Stimulated activated memory B cell treated with anti-CD40 and anti-IgM and Interleukin-4, amounts not matched to agents 10 μg/mL and 1 μg/mL and 100 μg/mL, for 72 hours (primary cell): ENCODE measurements at regions not wholly inside any gene's neighbourhood (a gene's known extent, or its start where the extent isn't known, plus 50 kb on each side); places are given as distances from the start of the nearest gene placed in this dataset.
"Not testable (repeated sequence)": the region's sequence is repeated elsewhere in the genome, so short reads cannot be mapped to it uniquely, and the experiment has no call there.

Experiments used
- ATAC-seq: fragments of 150-1000 bp; cut with Tn5 transposase; 2 replicates; pipeline ENCODE4 v1.10.0; 2021
- H3K27ac Mint-ChIP-seq: one replicate; pipeline ENCODE4 v1.8.0; 2022; ENCODE audit warnings: mild to moderate bottlenecking, mixed read lengths
- H3K27me3 Mint-ChIP-seq: one replicate; pipeline ENCODE4 v1.8.0; 2022; ENCODE audit warnings: mixed read lengths
- H3K36me3 Mint-ChIP-seq: one replicate; pipeline ENCODE4 v1.8.0; 2022; ENCODE audit warnings: mixed read lengths
- H3K4me1 Mint-ChIP-seq: one replicate; pipeline ENCODE4 v1.8.0; 2022; ENCODE audit warnings: mixed read lengths
- H3K4me3 Mint-ChIP-seq: one replicate; pipeline ENCODE4 v1.8.0; 2022; ENCODE audit warnings: mild to moderate bottlenecking, moderate library complexity, mixed read lengths
- H3K9me3 Mint-ChIP-seq: one replicate; pipeline ENCODE4 v1.8.0; 2022; ENCODE audit warnings: mixed read lengths

GRCh38 chr3:194054016-194054415, 81.9 kb upstream of the HES1 start:
- H3K9me3 Mint-ChIP-seq = peaks cover 8% of the 10 kb centered on the region
- peaks cover 33% of the 10 kb centered on the region for H3K4me1 Mint-ChIP-seq
- peaks cover 6% of the 10 kb centered on the region for H3K36me3 Mint-ChIP-seq
- no peak for ATAC-seq
- H3K27me3 Mint-ChIP-seq = no peaks in the 10 kb centered on the region
- no peak overlapping the region for H3K4me3 Mint-ChIP-seq
- no peak overlapping the region for H3K27ac Mint-ChIP-seq

- Mint-ChIP-seq H3K4me3 (no peak overlapping the region), H3K27ac (no peak overlapping the region), H3K4me1 (peaks cover 33% of the 10 kb centered on the region), H3K9me3 (peaks cover 8% of the 10 kb centered on the region), H3K36me3 (peaks cover 6% of the 10 kb centered on the region), H3K27me3 (no peaks in the 10 kb centered on the region)
- ATAC-seq = no peak
Measured at GRCh38 chr3:194054540-194054939, 81.4 kb upstream of the HES1 start.

GRCh38 chr3:194054961-194055360, 81.0 kb upstream of the HES1 start:
- peaks cover 33% of the 10 kb centered on the region for H3K4me1 Mint-ChIP-seq
- H3K4me3 Mint-ChIP-seq = no peak overlapping the region
- peaks cover 6% of the 10 kb centered on the region for H3K36me3 Mint-ChIP-seq
- H3K9me3 Mint-ChIP-seq = peaks cover 8% of the 10 kb centered on the region
- no peak for ATAC-seq
- no peak overlapping the region for H3K27ac Mint-ChIP-seq
- H3K27me3 Mint-ChIP-seq = no peaks in the 10 kb centered on the region

- H3K36me3 Mint-ChIP-seq, H3K27me3 Mint-ChIP-seq, H3K27ac Mint-ChIP-seq, H3K4me3 Mint-ChIP-seq, H3K9me3 Mint-ChIP-seq, ATAC-seq: not testable (repeated sequence)
- H3K4me1 Mint-ChIP-seq = peaks cover 33% of the 10 kb centered on the region
Measured at GRCh38 chr3:194056323-194056722, 79.6 kb upstream of the HES1 start.

GRCh38 chr3:194056731-194057415, 79.1 kb upstream of the HES1 start:
- no peaks in the 10 kb centered on the region for H3K27me3 Mint-ChIP-seq
- peak overlapping the region; percentile 14 for H3K4me3 Mint-ChIP-seq
- peaks cover 30% of the 10 kb centered on the region for H3K4me1 Mint-ChIP-seq
- peaks cover 3% of the 10 kb centered on the region for H3K36me3 Mint-ChIP-seq
- peaks cover 2% of the 10 kb centered on the region for H3K9me3 Mint-ChIP-seq
- peak overlapping the region; percentile 71 for H3K27ac Mint-ChIP-seq
- ATAC-seq = no peak

GRCh38 chr3:194057570-194058188, 78.3 kb upstream of the HES1 start:
- Mint-ChIP-seq H3K27me3 (no peaks in the 10 kb centered on the region), H3K4me3 (peak overlapping the region; percentile 76), H3K9me3 (no peaks in the 10 kb centered on the region), H3K4me1 (peaks cover 25% of the 10 kb centered on the region), H3K27ac (peak overlapping the region; percentile 71), H3K36me3 (no peaks in the 10 kb centered on the region)
- ATAC-seq = no peak

GRCh38 chr3:194058189-194058571, 77.8 kb upstream of the HES1 start:
- Mint-ChIP-seq H3K36me3 (no peaks in the 10 kb centered on the region), H3K4me3 (peak overlapping the region; percentile 76), H3K4me1 (peaks cover 25% of the 10 kb centered on the region), H3K9me3 (no peaks in the 10 kb centered on the region), H3K27me3 (no peaks in the 10 kb centered on the region), H3K27ac (peak overlapping the region; percentile 71)
- peak; percentile 81 for ATAC-seq

- Mint-ChIP-seq H3K27me3 (no peaks in the 10 kb centered on the region), H3K4me3 (no peak overlapping the region), H3K9me3 (no peaks in the 10 kb centered on the region), H3K4me1 (peaks cover 25% of the 10 kb centered on the region), H3K36me3 (no peaks in the 10 kb centered on the region), H3K27ac (peak overlapping the region; percentile 71)
- no peak for ATAC-seq
Measured at GRCh38 chr3:194058753-194059152, 77.2 kb upstream of the HES1 start.

GRCh38 chr3:194061421-194062030, 74.4 kb upstream of the HES1 start:
- Mint-ChIP-seq H3K27me3 (no peaks in the 10 kb centered on the region), H3K9me3 (no peaks in the 10 kb centered on the region), H3K36me3 (no peaks in the 10 kb centered on the region), H3K4me3 (no peak overlapping the region), H3K27ac (no peak overlapping the region), H3K4me1 (peaks cover 29% of the 10 kb centered on the region)
- no peak for ATAC-seq

- peaks cover 18% of the 10 kb centered on the region for H3K4me1 Mint-ChIP-seq
Measured at GRCh38 chr3:194062830-194063229, 73.1 kb upstream of the HES1 start.

GRCh38 chr3:194064380-194065332, 71.3 kb upstream of the HES1 start:
- peak; percentile 57 for ATAC-seq
- H3K36me3 Mint-ChIP-seq = no peaks in the 10 kb centered on the region
- no peak overlapping the region for H3K4me3 Mint-ChIP-seq
- H3K27me3 Mint-ChIP-seq = no peaks in the 10 kb centered on the region
- peaks cover 13% of the 10 kb centered on the region for H3K4me1 Mint-ChIP-seq
- H3K9me3 Mint-ChIP-seq = peaks cover 5% of the 10 kb centered on the region
- H3K27ac Mint-ChIP-seq = no peak overlapping the region

More at GRCh38 chr3:194062830-194063229, 73.1 kb upstream of the HES1 start:
- Mint-ChIP-seq H3K9me3 (peaks cover 5% of the 10 kb centered on the region), H3K27ac (no peak overlapping the region), H3K27me3 (no peaks in the 10 kb centered on the region), H3K36me3 (no peaks in the 10 kb centered on the region), H3K4me3 (no peak overlapping the region)
- no peak for ATAC-seq

GRCh38 chr3:194067327-194067726, 68.6 kb upstream of the HES1 start:
- H3K27ac Mint-ChIP-seq, H3K36me3 Mint-ChIP-seq, H3K9me3 Mint-ChIP-seq, H3K4me3 Mint-ChIP-seq, H3K27me3 Mint-ChIP-seq, ATAC-seq: not testable (repeated sequence)
- H3K4me1 Mint-ChIP-seq = peaks cover 35% of the 10 kb centered on the region

GRCh38 chr3:194067949-194068362, 68.0 kb upstream of the HES1 start:
- Mint-ChIP-seq H3K4me3 (no peak overlapping the region), H3K27me3 (no peaks in the 10 kb centered on the region), H3K9me3 (peaks cover 5% of the 10 kb centered on the region), H3K27ac (no peak overlapping the region), H3K36me3 (no peaks in the 10 kb centered on the region), H3K4me1 (peaks cover 42% of the 10 kb centered on the region)
- no peak for ATAC-seq

- no peak for ATAC-seq
- Mint-ChIP-seq H3K9me3 (peaks cover 5% of the 10 kb centered on the region), H3K27me3 (no peaks in the 10 kb centered on the region), H3K4me1 (peaks cover 43% of the 10 kb centered on the region), H3K36me3 (no peaks in the 10 kb centered on the region), H3K27ac (peak overlapping the region; percentile 66), H3K4me3 (peak overlapping the region; percentile 13)
Measured at GRCh38 chr3:194069421-194070219, 66.3 kb upstream of the HES1 start.
